Kasumi-1 (cell line): ENCODE measurements at regions not wholly inside any gene's neighbourhood (a gene's known extent, or its start where the extent isn't known, plus 50 kb on each side); places are given as distances from the start of the nearest gene placed in this dataset.

Source experiments
- DNase-seq, 2 experiments: peaks; one replicate each; lab custom pipeline; 2025; lab: John Stamatoyannopoulos, UW

DNA sequence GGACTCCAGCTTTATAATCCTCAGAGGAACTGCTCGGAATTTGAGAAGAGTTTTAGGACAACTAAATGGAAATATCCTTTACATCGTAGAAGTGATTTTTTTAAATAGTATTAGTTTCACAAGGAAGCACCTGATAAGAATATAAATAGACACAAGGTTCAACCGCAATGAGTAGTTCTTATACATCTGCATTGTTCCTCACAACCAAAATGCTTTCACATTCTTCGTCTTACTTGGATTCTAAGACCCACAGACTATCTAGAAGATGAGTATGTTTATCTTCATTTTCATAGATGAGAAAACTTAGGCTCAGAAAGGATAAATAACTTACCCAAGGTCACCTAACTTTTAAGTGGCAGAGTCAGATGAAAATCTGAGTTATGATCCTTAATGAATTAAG is 469.0 kb downstream of the GALC start:
- no peak for DNase-seq

- DNase-seq, result no peak
These were observed 470.4 kb downstream of the GALC start for GRCh38 chr14:87522575-87522974.

- no peak for DNase-seq
These were observed 484.6 kb downstream of the GALC start for GRCh38 chr14:87508333-87508732.

DNA sequence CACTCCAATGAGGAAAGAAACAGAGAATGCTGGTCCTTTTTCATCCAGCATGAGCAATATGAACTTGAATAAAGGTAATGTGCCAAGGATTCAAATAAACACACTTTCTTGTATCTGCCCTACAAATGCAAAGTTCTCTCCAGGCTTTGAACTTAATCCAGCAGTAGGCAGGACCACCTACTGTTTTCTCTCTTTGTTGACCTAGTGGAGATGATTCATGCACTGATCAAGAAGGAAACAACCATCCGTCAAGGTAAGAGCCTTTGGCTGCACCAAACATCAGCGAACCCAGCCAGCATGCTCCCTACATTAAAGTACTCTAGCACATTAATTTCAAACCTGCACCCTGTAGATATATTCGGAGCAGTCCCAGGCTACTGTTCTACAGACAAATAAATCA is 489.3 kb downstream of the GALC start:
- DNase-seq, result no peak

- no peak for DNase-seq
These were observed 495.7 kb downstream of the GALC start for GRCh38 chr14:87497301-87497700.

DNA sequence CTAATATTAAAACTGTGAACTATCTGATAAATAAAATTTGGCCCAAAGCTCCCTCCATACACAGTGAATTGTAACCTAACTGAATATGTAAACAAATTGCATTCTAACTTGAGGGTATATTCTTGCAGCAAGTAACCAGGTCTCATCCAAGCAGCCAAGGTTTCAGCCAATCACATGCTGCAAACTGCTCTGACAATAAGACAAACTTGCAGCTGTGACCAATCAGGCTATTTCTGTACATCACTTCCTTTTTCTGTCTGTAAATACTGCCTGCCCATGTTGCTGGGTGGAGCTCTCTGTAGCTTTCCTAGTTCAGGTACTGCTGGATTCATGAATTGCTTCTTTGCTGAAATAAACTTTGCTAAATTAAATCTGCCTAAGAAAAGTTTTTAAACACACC is 499.0 kb downstream of the GALC start:
- peak in 1 of 2 experiments; percentile 4 for DNase-seq

DNA sequence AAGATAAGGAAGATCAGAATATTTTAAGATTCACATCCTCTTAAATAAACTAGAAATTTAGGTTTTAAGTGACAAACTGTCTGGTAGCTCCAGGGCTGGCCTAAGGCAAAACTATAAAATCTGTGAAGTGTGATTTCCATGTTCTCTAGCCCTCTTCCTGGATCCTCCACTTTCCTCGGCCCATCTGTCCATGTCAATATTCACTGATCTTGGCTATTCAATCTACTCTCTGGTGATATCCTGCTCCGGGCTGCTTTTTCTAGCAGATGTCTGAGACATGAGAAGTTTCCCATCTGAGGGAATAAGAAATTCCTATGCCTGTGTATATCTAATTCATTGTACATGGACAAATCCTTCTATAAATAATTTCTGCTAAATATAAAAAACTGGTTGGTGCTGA is 500.4 kb downstream of the GALC start:
- DNase-seq, result no peak

DNA sequence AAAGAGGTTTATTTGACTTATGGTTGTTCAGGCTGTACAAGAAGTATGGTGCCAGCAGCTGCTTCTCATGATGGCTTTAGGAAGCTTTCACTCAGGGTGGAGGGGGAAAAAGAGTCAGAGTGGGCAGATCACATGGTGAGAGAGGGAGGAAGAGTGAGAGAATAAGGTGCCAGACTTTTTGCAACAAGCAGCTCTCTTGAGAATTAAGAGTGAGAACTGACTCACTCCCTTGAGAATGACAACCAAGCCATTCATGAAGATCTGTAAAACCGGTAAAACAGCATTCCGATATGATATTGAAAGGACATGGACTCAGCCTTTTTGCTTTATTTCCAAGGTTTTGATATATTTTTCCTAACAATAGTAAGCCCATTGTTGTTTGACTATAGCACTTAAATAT is 501.2 kb downstream of the GALC start:
- DNase-seq, result no peak

DNA sequence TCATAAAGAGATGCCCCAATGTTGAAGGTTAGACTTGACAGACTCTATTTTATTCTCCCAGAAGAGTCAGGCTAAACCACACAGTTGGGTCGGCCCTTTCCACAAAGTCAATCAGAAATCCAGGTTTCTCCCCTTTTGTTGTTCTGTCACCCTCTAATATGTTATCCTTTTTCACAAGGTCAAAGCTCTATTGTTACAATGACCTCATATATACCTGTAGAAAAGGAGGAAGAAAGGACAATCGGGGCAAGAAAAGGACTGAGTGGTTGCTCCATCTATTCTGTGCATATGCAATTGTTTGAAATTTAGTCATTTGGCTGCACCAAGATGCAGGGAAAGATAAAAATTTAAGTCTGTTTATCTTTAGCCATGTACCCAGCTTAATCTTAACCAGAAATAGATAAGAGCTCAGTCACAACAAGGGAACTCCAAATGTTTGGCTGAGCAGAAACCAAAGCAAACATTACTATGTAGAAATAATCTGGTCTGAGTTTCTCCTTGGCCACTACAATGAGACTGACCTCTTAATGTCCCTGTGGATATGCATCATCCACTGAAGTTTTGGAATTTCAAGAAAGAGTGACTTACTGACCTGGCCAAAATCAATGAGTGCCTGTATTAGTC is 503.7 kb downstream of the GALC start:
- no peak for DNase-seq

DNA sequence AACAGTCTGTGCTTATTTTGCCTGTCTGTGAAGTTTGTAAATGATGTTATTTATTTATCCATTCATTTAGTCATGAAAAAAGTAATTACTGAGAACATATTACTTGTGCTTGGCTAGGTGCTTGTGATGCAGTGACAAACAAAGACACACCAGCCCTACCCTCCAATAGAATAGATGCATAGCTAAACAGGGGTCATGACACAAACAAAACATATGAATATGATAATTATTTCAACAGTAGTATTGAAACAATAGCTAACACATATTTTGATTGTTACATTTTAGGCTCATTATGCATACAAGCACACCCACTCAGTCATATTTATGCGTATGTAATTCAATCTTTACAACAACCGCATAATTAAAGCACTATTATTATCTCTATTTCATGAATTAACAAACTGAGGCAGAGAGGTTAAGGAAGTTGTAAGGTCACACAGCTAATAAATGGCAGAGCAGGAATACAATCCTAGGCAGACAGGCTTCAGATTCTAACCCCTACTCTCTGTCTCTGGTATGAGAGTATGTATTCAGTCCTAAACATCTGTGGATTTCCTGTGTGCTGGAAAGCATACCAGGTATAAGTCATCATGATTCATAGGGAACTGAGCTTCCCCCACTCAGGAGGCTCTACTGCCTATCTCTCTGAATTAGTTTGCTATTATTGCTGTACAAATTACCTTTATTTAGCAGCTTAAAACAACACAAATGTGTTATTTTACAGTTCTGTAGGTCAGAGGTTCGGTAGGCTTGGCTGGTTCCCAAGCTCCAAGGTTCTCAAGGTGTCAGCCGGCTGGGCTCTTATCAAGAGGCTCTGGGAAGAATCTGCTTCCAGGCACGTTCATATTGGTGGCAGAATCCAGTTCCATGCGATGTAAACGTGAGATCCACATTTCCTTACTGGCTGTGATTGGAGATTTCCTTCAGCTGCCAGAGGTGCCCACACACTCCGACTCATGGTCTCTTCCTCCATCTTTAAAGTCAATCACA is 509.4 kb downstream of the GALC start:
- no peak for DNase-seq

GRCh38 chr14:87468531-87468930 is 524.5 kb downstream of the GALC start:
- no peak for DNase-seq

DNA sequence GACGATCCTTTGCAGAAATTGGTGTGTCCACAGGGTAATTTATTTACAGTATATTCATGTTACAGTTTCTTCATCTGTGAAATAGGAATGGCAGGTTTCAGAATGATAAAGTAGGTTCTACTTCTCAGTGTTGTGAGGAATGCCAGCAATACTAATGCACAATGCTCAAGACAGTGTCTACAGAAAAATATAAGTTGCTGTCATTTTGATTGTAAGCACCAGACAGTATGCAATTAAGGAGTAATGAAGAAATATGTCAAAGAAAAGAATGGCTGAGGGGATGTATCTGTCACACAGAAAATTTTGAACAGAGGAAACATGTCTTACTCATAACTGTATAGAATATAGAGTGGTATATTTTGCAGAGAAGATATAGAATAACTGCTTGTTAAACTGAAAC is 525.4 kb downstream of the GALC start:
- no peak for DNase-seq

- DNase-seq, result no peak
These were observed 527.2 kb downstream of the GALC start for GRCh38 chr14:87465770-87466169.

GRCh38 chr14:87461704-87462103 is 531.3 kb downstream of the GALC start:
- DNase-seq, result no peak

DNA sequence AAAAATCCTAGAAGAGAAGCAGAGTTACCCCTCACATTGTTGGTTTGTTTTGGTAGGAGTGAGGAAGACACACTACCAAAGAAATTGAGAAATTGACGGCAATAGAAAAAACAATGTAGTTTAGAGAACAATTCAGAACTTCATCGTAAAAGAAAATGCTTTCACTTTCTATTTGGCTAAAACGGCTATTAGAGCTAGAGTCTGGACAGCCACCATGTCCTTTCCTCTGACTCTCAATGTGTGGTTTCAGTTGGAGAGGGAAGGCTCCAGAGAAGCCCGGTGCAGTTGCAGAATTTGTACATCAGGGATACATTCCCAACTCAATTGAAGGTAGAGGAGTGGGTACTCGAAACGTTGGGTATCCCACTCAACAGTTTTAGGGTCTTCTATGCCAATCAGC is 535.3 kb downstream of the GALC start:
- DNase-seq, result no peak

GRCh38 chr14:87450193-87450592 is 542.8 kb downstream of the GALC start:
- no peak for DNase-seq

DNA sequence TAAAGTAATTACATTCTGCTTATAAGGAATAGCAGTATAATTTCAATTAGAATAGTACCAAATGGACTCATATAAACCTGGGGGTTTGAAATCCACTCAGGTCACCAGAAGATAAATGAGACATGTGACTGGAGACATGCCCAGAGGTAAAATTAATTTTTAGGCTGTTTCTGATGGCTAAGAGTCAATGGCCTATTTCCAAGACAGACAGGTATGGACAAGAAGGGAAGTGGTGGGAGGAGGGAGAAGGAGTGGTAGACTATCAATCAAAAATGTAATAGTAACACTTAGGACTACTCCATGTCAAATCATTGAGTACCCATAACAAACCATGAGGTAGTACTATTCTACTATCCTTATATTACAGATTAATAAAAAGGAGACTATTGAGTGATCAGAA is 544.0 kb downstream of the GALC start:
- no peak for DNase-seq

- DNase-seq, result no peak
These were observed 549.2 kb downstream of the GALC start for GRCh38 chr14:87443787-87444186.

- no peak for DNase-seq
These were observed 549.9 kb downstream of the GALC start for GRCh38 chr14:87443039-87443438.

GRCh38 chr14:87437158-87437557 is 555.8 kb downstream of the GALC start:
- DNase-seq, result no peak

- DNase-seq, result no peak
These were observed 558.3 kb downstream of the GALC start for GRCh38 chr14:87434680-87435079.

- no peak for DNase-seq
These were observed 559.0 kb downstream of the GALC start for GRCh38 chr14:87434011-87434410.

- DNase-seq, result no peak
These were observed 560.3 kb downstream of the GALC start for GRCh38 chr14:87432698-87433097.
